ENCODE measurements at regions not wholly inside any gene's neighbourhood (a gene's known extent, or its start where the extent isn't known, plus 50 kb on each side); places are given as distances from the start of the nearest gene placed in this dataset.

- TF ChIP-seq, protein P1, sequence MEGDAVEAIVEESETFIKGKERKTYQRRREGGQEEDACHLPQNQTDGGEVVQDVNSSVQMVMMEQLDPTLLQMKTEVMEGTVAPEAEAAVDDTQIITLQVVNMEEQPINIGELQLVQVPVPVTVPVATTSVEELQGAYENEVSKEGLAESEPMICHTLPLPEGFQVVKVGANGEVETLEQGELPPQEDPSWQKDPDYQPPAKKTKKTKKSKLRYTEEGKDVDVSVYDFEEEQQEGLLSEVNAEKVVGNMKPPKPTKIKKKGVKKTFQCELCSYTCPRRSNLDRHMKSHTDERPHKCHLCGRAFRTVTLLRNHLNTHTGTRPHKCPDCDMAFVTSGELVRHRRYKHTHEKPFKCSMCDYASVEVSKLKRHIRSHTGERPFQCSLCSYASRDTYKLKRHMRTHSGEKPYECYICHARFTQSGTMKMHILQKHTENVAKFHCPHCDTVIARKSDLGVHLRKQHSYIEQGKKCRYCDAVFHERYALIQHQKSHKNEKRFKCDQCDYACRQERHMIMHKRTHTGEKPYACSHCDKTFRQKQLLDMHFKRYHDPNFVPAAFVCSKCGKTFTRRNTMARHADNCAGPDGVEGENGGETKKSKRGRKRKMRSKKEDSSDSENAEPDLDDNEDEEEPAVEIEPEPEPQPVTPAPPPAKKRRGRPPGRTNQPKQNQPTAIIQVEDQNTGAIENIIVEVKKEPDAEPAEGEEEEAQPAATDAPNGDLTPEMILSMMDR (optimal IDR thresholded peaks at IDR 0.05 in 1 of 3, IDR thresholded peaks at IDR 0.05 in 1 of 3, conservative IDR thresholded peaks at IDR 0.05 in 1 of 3; ENCODE audit: extremely low read depth in 1 of 3, insufficient read depth in 2 of 3, low read length in 3 of 3), result no peak
- no peak for TF ChIP-seq EZH2 (IDR thresholded peaks at IDR 0.05; ENCODE audit: low read length)
- Histone ChIP-seq H3K4me1 (ENCODE audit: control insufficient read depth, extremely low read depth, insufficient read depth, low read length) (no peaks in the 10 kb centered on the region), H3K4me2 (ENCODE audit: control insufficient read depth, extremely low read depth, insufficient read depth, low read depth, low read length) (no peak overlapping the region), H3K4me3 (ENCODE audit: control insufficient read depth in 2 of 3, extremely low read depth in 1 of 3, insufficient read depth in 2 of 3, low read depth in 1 of 3, low read length in 3 of 3) (no peak overlapping the region), H2AFZ (ENCODE audit: control insufficient read depth, low read length) (no peak overlapping the region), H4K20me1 (ENCODE audit: control insufficient read depth, extremely low read depth, insufficient read depth, low read length) (no peaks in the 10 kb centered on the region), H3K79me2 (ENCODE audit: control insufficient read depth, insufficient read depth, low read length) (no peaks in the 10 kb centered on the region), H3K27ac (ENCODE audit: control insufficient read depth, insufficient read depth, low read length) (no peak overlapping the region), H3K36me3 (ENCODE audit: control insufficient read depth in 2 of 2, extremely low read depth in 1 of 2, insufficient read depth in 2 of 2, low read length in 2 of 2) (no peaks in the 10 kb centered on the region), H3K27me3 (ENCODE audit: control insufficient read depth, extremely low read depth, insufficient read depth, low read length) (no peaks in the 10 kb centered on the region), H3K9ac (ENCODE audit: control insufficient read depth, extremely low read depth, insufficient read depth, low read length) (no peak overlapping the region), H3K9me1 (ENCODE audit: control insufficient read depth, extremely low read depth, insufficient read depth, low read length) (no peaks in the 10 kb centered on the region), H3K9me3 (ENCODE audit: control insufficient read depth, low read depth, low read length) (no peaks in the 10 kb centered on the region)
- DNase-seq (ENCODE audit: low read depth, low spot score) (no peak), FAIRE-seq (no peak)
- dilution Hi-C loops (cut with MboI; ENCODE audit: extremely low pct_ligation_motif_present, low sequenced_read_pairs), result no loop called here
Measured at GRCh38 chr2:67838205-67838604, 224.6 kb downstream of the C1D start.

DNA sequence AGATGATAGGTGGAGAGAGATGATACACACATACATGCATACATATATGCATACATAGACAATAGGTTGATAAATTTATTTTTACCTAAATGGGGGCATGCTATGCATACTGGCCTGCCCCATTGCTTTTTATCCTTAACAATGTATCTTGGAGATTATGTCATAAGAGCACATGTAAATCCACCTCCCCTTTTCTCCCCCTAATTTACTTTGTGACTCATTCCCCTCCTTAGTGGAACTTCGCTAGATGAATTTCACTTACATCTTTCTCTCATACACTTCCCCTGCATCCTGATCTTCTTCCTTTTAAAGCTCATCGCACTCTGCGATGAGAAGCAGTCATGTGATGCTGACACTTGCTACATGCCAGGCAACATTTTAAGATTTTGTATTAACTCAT is 223.6 kb downstream of the C1D start:
- no peaks in the 10 kb centered on the region for H3K27me3 ChIP-seq (ENCODE audit: control insufficient read depth, extremely low read depth, insufficient read depth, low read length)
- FAIRE-seq, result no peak
- H3K27ac ChIP-seq (ENCODE audit: control insufficient read depth, insufficient read depth, low read length), result no peak overlapping the region
- H3K9ac ChIP-seq (ENCODE audit: control insufficient read depth, extremely low read depth, insufficient read depth, low read length), result no peak overlapping the region
- no peaks in the 10 kb centered on the region for H3K4me1 ChIP-seq (ENCODE audit: control insufficient read depth, extremely low read depth, insufficient read depth, low read length)
- no peak for TF ChIP-seq EZH2 (IDR thresholded peaks at IDR 0.05; ENCODE audit: low read length)
- TF ChIP-seq, protein P1 (optimal IDR thresholded peaks at IDR 0.05 in 1 of 3, IDR thresholded peaks at IDR 0.05 in 1 of 3, conservative IDR thresholded peaks at IDR 0.05 in 1 of 3; ENCODE audit: extremely low read depth in 1 of 3, insufficient read depth in 2 of 3, low read length in 3 of 3), result no peak
- no peaks in the 10 kb centered on the region for H3K9me3 ChIP-seq (ENCODE audit: control insufficient read depth, low read depth, low read length)
- dilution Hi-C loops (cut with MboI; ENCODE audit: extremely low pct_ligation_motif_present, low sequenced_read_pairs), result no loop called here
- no peak overlapping the region for H3K4me2 ChIP-seq (ENCODE audit: control insufficient read depth, extremely low read depth, insufficient read depth, low read depth, low read length)
- H3K4me3 ChIP-seq (ENCODE audit: control insufficient read depth in 2 of 3, extremely low read depth in 1 of 3, insufficient read depth in 2 of 3, low read depth in 1 of 3, low read length in 3 of 3), result no peak overlapping the region
- no peak for DNase-seq (ENCODE audit: low read depth, low spot score)
- H3K36me3 ChIP-seq (ENCODE audit: control insufficient read depth in 2 of 2, extremely low read depth in 1 of 2, insufficient read depth in 2 of 2, low read length in 2 of 2), result no peaks in the 10 kb centered on the region
- H3K79me2 ChIP-seq (ENCODE audit: control insufficient read depth, insufficient read depth, low read length), result no peaks in the 10 kb centered on the region
- H2AFZ ChIP-seq (ENCODE audit: control insufficient read depth, low read length), result no peak overlapping the region
- H3K9me1 ChIP-seq (ENCODE audit: control insufficient read depth, extremely low read depth, insufficient read depth, low read length), result no peaks in the 10 kb centered on the region
- H4K20me1 ChIP-seq (ENCODE audit: control insufficient read depth, extremely low read depth, insufficient read depth, low read length), result no peaks in the 10 kb centered on the region
